Right lobe of liver (tissue), 6 donors: ENCODE measurements at regions not wholly inside any gene's neighbourhood (a gene's known extent, or its start where the extent isn't known, plus 50 kb on each side); places are given as distances from the start of the nearest gene placed in this dataset.

ENCODE experiments used
- ATAC-seq, 4 donors: fragments of 200-7000 bp; cut with Tn5 transposase; one replicate each; pipeline ENCODE4 v1.9.1; 2020; ENCODE audit warnings: mild to moderate bottlenecking in 4 of 4, moderate library complexity in 4 of 4
- DNase-seq, 3 donors: peaks; one replicate each; pipeline ENCODE4 v3.0.0-alpha.2; 2020
- H3K27ac ChIP-seq, 3 donors: fragments of 200-600 bp; one replicate each; pipeline ENCODE4 v1.8.0; 2022
- H3K27me3 ChIP-seq, 2 donors: fragments of 200-600 bp; one replicate each; pipeline ENCODE4 v1.8.0; 2022
- H3K36me3 ChIP-seq, 4 donors: fragments of 200-600 bp; sonication (generic) in 1 of 4; one replicate each; pipeline versions ENCODE4 v1.5.1 to v1.8.0; 2017 to 2022; ENCODE audit warnings: control low read depth in 1 of 4
- H3K4me1 ChIP-seq, 4 donors: fragments of 200-600 bp; sonication (generic) in 1 of 4; one replicate each; pipeline versions ENCODE4 v1.5.1 to v1.8.0; 2017 to 2022; ENCODE audit warnings: control low read depth in 1 of 4
- H3K4me3 ChIP-seq, 3 donors: fragments of 200-600 bp; one replicate each; pipeline ENCODE4 v1.8.0; 2022
- H3K9me3 ChIP-seq, 4 donors: fragments of 200-600 bp; sonication (generic) in 1 of 4; one replicate each; pipeline versions ENCODE4 v1.5.1 to v1.8.0; 2017 to 2022; ENCODE audit warnings: control low read depth in 1 of 4
- POLR2A ChIP-seq: fragments of 450-650 bp; IDR thresholded peaks from one replicate; pipeline ENCODE4 v1.6.1; 2017; ENCODE audit warnings: antibody characterized with exemption, mild to moderate bottlenecking
- WGBS: methylation state at CpG from one replicate; pipeline ENCODE4 v1.1.6; 2018; ENCODE audit warnings: low coverage, low lambda C conversion rate; ENCODE audit not compliant: insufficient coverage; ENCODE audit errors: missing lambda C conversion rate; 5-methylcytosine and 5-hydroxymethylcytosine counted together
- intact Hi-C, 2 donors: fragments of 100-400 bp; cut with DNase I; formaldehyde crosslinking; loops; one replicate each; pipeline versions ENCODE4 v1.11.2 to v1.14.1; 2022
- TF ChIP-seq, protein P1 (sequence below), 4 donors: fragments of 200-600 bp in 3 of 4; fragments of 450-650 bp in 1 of 4; IDR thresholded peaks; one replicate each; pipeline versions ENCODE4 v1.5.1 to v1.8.0; 2016 to 2022; ENCODE audit warnings: antibody characterized with exemption in 4 of 4, mild to moderate bottlenecking in 2 of 4
- donor health status: DM: no; HTN: yes; CAD: no.
- donor health status: DM: no; HTN: no; CAD: no.
- donor health status: DM: no; HTN: no; CAD: no.
- donor health status: DM: no; HTN: yes; CAD: no.
- donor health status: DM: no; HTN: yes; CAD: no.

DNA sequence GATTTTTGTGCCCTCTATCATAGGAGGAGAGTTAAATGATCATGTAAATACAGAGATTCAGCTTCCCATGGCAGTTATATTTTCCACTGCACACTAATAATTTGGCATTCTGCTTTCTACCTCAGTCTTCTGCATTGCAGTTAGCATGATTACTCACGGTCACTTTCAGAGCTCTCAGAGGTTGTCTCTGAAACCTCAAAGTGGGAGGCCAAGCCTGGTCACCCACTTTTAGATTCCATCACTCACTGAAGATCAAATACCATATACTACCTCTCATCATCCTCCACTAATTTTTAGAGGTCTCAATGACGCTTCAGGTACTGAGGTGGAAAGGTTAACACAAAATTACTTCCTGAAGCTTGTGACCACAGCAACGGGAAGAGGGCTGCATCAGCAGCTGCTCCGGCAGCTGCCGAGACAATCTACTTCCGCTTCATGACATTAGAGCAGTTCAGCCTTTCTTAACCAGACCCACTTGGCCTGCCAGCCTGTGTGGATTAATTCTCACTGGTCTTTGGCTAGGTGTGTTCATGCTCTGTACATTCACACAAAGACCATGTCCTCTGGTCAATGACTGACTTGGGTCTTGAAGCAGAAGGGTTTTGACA is 416.4 kb upstream of the PDZRN3 start:
- Histone ChIP-seq H3K27ac (no peak overlapping the region), H3K27me3 (no peaks in the 10 kb centered on the region), H3K36me3 (no peaks in the 10 kb centered on the region), H3K4me1 (no peaks in the 10 kb centered on the region), H3K9me3 (no peaks in the 10 kb centered on the region), H3K4me3 (no peak overlapping the region)
- DNase-seq (no peak), ATAC-seq (no peak)
- intact Hi-C loops = no loop called here
- TF ChIP-seq, protein P1, sequence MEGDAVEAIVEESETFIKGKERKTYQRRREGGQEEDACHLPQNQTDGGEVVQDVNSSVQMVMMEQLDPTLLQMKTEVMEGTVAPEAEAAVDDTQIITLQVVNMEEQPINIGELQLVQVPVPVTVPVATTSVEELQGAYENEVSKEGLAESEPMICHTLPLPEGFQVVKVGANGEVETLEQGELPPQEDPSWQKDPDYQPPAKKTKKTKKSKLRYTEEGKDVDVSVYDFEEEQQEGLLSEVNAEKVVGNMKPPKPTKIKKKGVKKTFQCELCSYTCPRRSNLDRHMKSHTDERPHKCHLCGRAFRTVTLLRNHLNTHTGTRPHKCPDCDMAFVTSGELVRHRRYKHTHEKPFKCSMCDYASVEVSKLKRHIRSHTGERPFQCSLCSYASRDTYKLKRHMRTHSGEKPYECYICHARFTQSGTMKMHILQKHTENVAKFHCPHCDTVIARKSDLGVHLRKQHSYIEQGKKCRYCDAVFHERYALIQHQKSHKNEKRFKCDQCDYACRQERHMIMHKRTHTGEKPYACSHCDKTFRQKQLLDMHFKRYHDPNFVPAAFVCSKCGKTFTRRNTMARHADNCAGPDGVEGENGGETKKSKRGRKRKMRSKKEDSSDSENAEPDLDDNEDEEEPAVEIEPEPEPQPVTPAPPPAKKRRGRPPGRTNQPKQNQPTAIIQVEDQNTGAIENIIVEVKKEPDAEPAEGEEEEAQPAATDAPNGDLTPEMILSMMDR (IDR thresholded peaks at IDR 0.05) = no peak
- TF ChIP-seq POLR2A = no peak
- WGBS = 39% methylated on average over 6 of the region's 6 CpGs

GRCh38 chr3:74039105-74039504 is 414.4 kb upstream of the PDZRN3 start:
- intact Hi-C loops = no loop called here
- TF ChIP-seq POLR2A = no peak
- TF ChIP-seq, protein P1 (IDR thresholded peaks at IDR 0.05) = no peak
- WGBS = 62% methylated on average over 1 of the region's 1 CpG

DNA sequence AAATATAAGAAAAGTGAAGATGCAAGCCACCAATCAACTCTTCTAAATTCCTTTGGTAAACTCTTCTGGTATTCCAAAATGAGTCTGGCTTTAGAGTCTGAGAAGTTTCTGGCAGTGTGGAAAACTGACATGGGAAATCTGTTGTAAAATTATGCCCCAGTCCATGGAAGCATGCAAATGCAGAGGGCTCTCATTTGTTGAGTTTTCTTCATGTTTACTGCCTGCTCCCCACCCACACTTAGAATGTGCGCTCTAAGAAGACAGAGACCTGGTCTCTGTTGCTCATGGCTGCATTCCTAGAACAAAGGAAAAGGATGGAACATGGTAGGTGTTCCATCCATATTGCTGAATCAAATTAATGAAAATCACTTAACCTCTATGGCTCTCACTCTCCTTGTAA is 411.8 kb upstream of the PDZRN3 start:
- Histone ChIP-seq H3K4me3 (no peak overlapping the region), H3K27ac (no peak overlapping the region), H3K9me3 (no peaks in the 10 kb centered on the region), H3K36me3 (no peaks in the 10 kb centered on the region), H3K4me1 (no peaks in the 10 kb centered on the region), H3K27me3 (no peaks in the 10 kb centered on the region)
- TF ChIP-seq, protein P1 (IDR thresholded peaks at IDR 0.05) = no peak
- no peak for TF ChIP-seq POLR2A
- no peak for DNase-seq
- ATAC-seq = no peak
- WGBS = no CpG with 5 or more reads among the region's 1 CpG
- intact Hi-C loops = no loop called here

More at GRCh38 chr3:74039105-74039504, 414.4 kb upstream of the PDZRN3 start:
- Histone ChIP-seq H3K36me3 (no peaks in the 10 kb centered on the region), H3K9me3 (no peaks in the 10 kb centered on the region), H3K27me3 (no peaks in the 10 kb centered on the region), H3K4me1 (no peaks in the 10 kb centered on the region), H3K27ac (no peak overlapping the region), H3K4me3 (no peak overlapping the region)
- no peak for DNase-seq
- no peak for ATAC-seq

GRCh38 chr3:74036102-74036501 is 411.4 kb upstream of the PDZRN3 start:
- Histone ChIP-seq H3K27ac (no peak overlapping the region), H3K9me3 (no peaks in the 10 kb centered on the region), H3K36me3 (no peaks in the 10 kb centered on the region), H3K4me1 (no peaks in the 10 kb centered on the region), H3K4me3 (no peak overlapping the region), H3K27me3 (no peaks in the 10 kb centered on the region)
- ATAC-seq (no peak), DNase-seq (no peak)
- 85% methylated on average over 3 of the region's 3 CpGs for WGBS
- TF ChIP-seq, protein P1 (IDR thresholded peaks at IDR 0.05) = no peak
- no peak for TF ChIP-seq POLR2A
- intact Hi-C loops = no loop called here

DNA sequence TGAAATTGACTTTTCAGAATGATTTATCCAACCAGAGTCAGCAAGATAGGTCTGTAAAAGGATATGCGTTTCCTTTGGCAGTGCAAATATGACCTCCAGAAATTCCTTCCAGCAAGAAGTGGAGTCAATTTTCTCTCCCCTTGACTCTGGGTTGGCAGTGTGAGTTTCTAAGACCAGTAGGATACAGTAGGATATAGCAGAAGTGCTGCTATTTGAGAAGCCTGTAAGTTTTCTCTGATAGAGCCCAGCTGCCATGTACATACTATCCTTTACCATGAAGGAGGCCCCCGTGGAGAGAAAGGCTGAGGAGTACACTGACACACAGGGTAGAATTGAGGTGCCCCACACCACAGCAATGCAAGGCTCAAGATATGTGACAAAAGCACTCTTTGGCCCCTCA is 409.1 kb upstream of the PDZRN3 start:
- DNase-seq (no peak), ATAC-seq (no peak)
- Histone ChIP-seq H3K36me3 (no peaks in the 10 kb centered on the region), H3K4me3 (no peak overlapping the region), H3K27ac (no peak overlapping the region), H3K4me1 (no peaks in the 10 kb centered on the region), H3K27me3 (no peaks in the 10 kb centered on the region), H3K9me3 (no peaks in the 10 kb centered on the region)
- TF ChIP-seq, protein P1 (IDR thresholded peaks at IDR 0.05) = no peak
- TF ChIP-seq POLR2A = no peak
- WGBS = 71% methylated on average over 2 of the region's 2 CpGs
- intact Hi-C loops = no loop called here
